Kidney (tissue), 13 donors: ENCODE measurements at regions not wholly inside any gene's neighbourhood (a gene's known extent, or its start where the extent isn't known, plus 50 kb on each side); places are given as distances from the start of the nearest gene placed in this dataset.
"Not testable (repeated sequence)": the region's sequence is repeated elsewhere in the genome, so short reads cannot be mapped to it uniquely, and the experiment has no call there.

Experiments used
- DNase-seq, 5 donors: peaks; one replicate each; pipeline ENCODE4 v3.0.0-alpha.2; 2013 to 2020
- FAIRE-seq: peaks from 2 replicates; lab custom pipeline; 2012; peaks lifted over from hg19 to GRCh38; lab: Jason Lieb, UNC
- H3K27ac ChIP-seq, 2 donors: one replicate each; pipeline ENCODE4 v1.7.0; 2013; ENCODE audit warnings: low read depth in 2 of 2, low read length in 2 of 2, inconsistent platforms in 1 of 2
- H3K27me3 ChIP-seq: one replicate; pipeline ENCODE4 v1.7.1; 2013; ENCODE audit warnings: low read length, inconsistent platforms; ENCODE audit not compliant: control insufficient read depth, insufficient read depth
- H3K36me3 ChIP-seq, 3 donors: one replicate each; pipeline versions ENCODE4 v1.7.0 to v1.7.1; 2013; ENCODE audit warnings: low read length in 3 of 3, control low read depth in 1 of 3, inconsistent platforms in 1 of 3; ENCODE audit not compliant: insufficient read depth in 3 of 3, control insufficient read depth in 2 of 3
- H3K4me1 ChIP-seq, 3 donors: one replicate each; pipeline versions ENCODE4 v1.7.0 to v1.7.1; 2013; ENCODE audit warnings: low read length in 3 of 3, inconsistent platforms in 1 of 3, low read depth in 1 of 3; ENCODE audit not compliant: control insufficient read depth in 2 of 3, insufficient read depth in 2 of 3
- H3K4me3 ChIP-seq, 3 donors: one replicate each; pipeline versions ENCODE4 v1.7.0 to v1.8.1; 2013; ENCODE audit warnings: low read length in 3 of 3, control low read depth in 1 of 3, inconsistent platforms in 1 of 3
- H3K9ac ChIP-seq, 3 donors: one replicate each; pipeline versions ENCODE4 v1.7.0 to v1.7.1; 2013; ENCODE audit warnings: low read length in 3 of 3, control low read depth in 1 of 3, inconsistent platforms in 1 of 3
- H3K9me3 ChIP-seq, 3 donors: one replicate each; pipeline versions ENCODE4 v1.7.0 to v1.7.1; 2013; ENCODE audit warnings: low read length in 3 of 3, control low read depth in 1 of 3, inconsistent platforms in 1 of 3; ENCODE audit not compliant: control insufficient read depth in 2 of 3, insufficient read depth in 1 of 3
- CTCF ChIP-seq: IDR thresholded peaks from 3 replicates; pipeline ENCODE4 v1.5.1; 2012; ENCODE audit warnings: mild to moderate bottlenecking, moderate library complexity, borderline replicate concordance; ENCODE audit not compliant: insufficient read depth; ENCODE audit errors: extremely low read depth
- intact Hi-C: fragments of 100-400 bp; cut with DNase I; formaldehyde crosslinking; loops from one replicate; pipeline ENCODE4 v1.11.1; 2022
- donor health status: control.
- donor health status: control.
- donor health status: control.
- donor health status: control.
- donor health status: control.
- donor health status: DM: yes; HTN: yes; CAD: no.
- donor health status: Normal renal cell carcinoma (clear cell type).

- FAIRE-seq = peak; percentile 65
- peak overlapping the region in 2 of 3 donors; percentile 4 to 14 for H3K4me3 ChIP-seq
Observed at GRCh38 chr2:129923265-129924091, 56.0 kb upstream of the RAB6C start.

GRCh38 chr2:129924115-129924514 is 55.4 kb upstream of the RAB6C start:
- H3K27ac ChIP-seq, DNase-seq, H3K27me3 ChIP-seq, H3K9ac ChIP-seq, H3K36me3 ChIP-seq, H3K9me3 ChIP-seq, H3K4me1 ChIP-seq, H3K4me3 ChIP-seq, intact Hi-C loops, FAIRE-seq: not testable (repeated sequence)

More at GRCh38 chr2:129923265-129924091, 56.0 kb upstream of the RAB6C start:
- Histone ChIP-seq H3K4me1 (peaks cover 0 to 3% (median 0%) of the 10 kb centered on the region in 3 donors), H3K27ac (no peak overlapping the region), H3K36me3 (no peaks in the 10 kb centered on the region), H3K27me3 (no peaks in the 10 kb centered on the region), H3K9ac (no peak overlapping the region), H3K9me3 (peaks cover 0 to 5% (median 4%) of the 10 kb centered on the region in 3 donors)
- intact Hi-C loops = no loop called here
- peak in 4 of 5 donors; percentile 69 to 86 (median 80) for DNase-seq
- peak; percentile 52 for TF ChIP-seq CTCF

- DNase-seq = no peak
- Histone ChIP-seq H3K27me3 (no peaks in the 10 kb centered on the region), H3K4me3 (no peak overlapping the region), H3K27ac (no peak overlapping the region), H3K9me3 (no peaks in the 10 kb centered on the region), H3K36me3 (no peaks in the 10 kb centered on the region), H3K4me1 (peaks cover 0 to 3% (median 0%) of the 10 kb centered on the region in 3 donors), H3K9ac (no peak overlapping the region)
- no peak for FAIRE-seq
- TF ChIP-seq CTCF = no peak
- intact Hi-C loops = no loop called here
Observed at GRCh38 chr2:129925381-129925780, 54.1 kb upstream of the RAB6C start.

GRCh38 chr2:129927696-129928095 is 51.8 kb upstream of the RAB6C start:
- H3K4me3 ChIP-seq = no peak overlapping the region
- H3K4me1 ChIP-seq = peaks cover 0 to 3% (median 0%) of the 10 kb centered on the region in 3 donors
- no peaks in the 10 kb centered on the region for H3K36me3 ChIP-seq
- no peaks in the 10 kb centered on the region for H3K9me3 ChIP-seq
- H3K27ac ChIP-seq = no peak overlapping the region
- no peak for DNase-seq
- intact Hi-C loops = no loop called here
- no peak for FAIRE-seq
- H3K27me3 ChIP-seq = no peaks in the 10 kb centered on the region
- TF ChIP-seq CTCF = no peak
- H3K9ac ChIP-seq = no peak overlapping the region
